AG20443 (cell line): ENCODE measurements at regions not wholly inside any gene's neighbourhood (a gene's known extent, or its start where the extent isn't known, plus 50 kb on each side); places are given as distances from the start of the nearest gene placed in this dataset.
A peak's percentile ranks its signal among the peaks of the same experiment; 100 is the strongest.
"Not testable (repeated sequence)": the region's sequence is repeated elsewhere in the genome, so short reads cannot be mapped to it uniquely, and the experiment has no call there.

Source experiments
- DNase-seq: peaks from one replicate; pipeline ENCODE4 v3.0.0; 2012; ENCODE audit warnings: low spot score, mixed read lengths

DNA sequence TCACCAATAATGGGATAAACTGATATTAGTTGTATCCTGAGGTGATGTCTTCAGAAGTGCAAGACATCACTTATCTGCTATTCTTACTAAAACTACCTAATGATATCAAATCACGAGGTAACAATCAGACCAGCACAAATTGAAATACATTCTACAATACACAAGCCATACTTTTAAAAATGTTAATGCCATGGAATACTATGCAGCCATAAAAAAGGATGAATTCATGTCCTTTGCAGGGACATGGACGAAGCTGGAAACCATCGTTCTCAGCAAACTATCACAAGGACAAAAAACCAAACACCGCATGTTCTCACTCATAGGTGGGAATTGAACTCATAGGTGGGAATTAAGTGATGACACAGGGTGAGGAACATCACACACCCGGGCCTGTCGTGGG is 129.3 kb downstream of the SST start:
- DNase-seq = no peak

DNA sequence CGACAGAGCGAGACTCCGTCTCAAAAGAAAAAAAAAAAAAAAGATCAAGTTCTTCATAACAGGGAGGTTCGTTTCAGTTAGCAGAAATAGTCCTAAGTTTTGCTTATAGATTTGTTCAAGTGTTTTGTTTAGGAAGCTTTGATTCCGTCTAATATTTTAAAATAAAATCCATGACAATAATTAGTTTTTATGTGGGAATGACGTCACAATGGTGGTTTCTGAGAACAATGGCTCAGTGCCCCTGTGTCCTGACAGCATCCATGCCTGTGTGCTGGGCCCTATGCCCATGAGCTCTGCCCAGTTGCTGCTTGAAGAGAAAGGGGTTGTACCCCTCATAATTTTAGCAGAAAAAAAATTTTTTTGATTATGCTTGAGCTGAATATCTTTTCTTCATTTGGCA is 134.0 kb downstream of the SST start:
- no peak for DNase-seq

- DNase-seq = no peak
These were observed 136.4 kb downstream of the SST start for GRCh38 chr3:187533797-187534196.

- no peak for DNase-seq
These were observed 138.4 kb downstream of the SST start for GRCh38 chr3:187531831-187532230.

DNA sequence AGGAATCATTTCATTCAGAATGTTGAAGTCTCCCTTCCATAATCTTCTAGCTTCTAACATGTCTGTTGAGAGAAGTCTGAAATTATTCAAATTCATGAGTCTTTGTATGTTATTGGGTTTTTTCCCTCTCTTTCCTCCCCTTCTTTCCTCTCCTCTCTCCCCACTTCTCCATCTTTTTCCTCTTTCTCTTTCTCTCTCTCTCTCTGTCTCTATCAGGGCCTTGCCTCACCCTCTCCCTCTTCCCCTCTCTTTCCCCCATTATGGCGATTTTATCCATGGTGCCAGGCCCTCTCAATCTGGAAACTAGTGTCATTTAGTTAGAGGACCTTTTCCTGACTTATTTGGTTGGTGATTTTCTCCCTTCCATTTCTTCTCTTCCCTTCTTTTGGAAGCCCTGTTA is 147.3 kb downstream of the SST start:
- DNase-seq = no peak

GRCh38 chr3:187522293-187522692 is 147.9 kb downstream of the SST start:
- no peak for DNase-seq

GRCh38 chr3:187521546-187521945 is 148.6 kb downstream of the SST start:
- no peak for DNase-seq

DNA sequence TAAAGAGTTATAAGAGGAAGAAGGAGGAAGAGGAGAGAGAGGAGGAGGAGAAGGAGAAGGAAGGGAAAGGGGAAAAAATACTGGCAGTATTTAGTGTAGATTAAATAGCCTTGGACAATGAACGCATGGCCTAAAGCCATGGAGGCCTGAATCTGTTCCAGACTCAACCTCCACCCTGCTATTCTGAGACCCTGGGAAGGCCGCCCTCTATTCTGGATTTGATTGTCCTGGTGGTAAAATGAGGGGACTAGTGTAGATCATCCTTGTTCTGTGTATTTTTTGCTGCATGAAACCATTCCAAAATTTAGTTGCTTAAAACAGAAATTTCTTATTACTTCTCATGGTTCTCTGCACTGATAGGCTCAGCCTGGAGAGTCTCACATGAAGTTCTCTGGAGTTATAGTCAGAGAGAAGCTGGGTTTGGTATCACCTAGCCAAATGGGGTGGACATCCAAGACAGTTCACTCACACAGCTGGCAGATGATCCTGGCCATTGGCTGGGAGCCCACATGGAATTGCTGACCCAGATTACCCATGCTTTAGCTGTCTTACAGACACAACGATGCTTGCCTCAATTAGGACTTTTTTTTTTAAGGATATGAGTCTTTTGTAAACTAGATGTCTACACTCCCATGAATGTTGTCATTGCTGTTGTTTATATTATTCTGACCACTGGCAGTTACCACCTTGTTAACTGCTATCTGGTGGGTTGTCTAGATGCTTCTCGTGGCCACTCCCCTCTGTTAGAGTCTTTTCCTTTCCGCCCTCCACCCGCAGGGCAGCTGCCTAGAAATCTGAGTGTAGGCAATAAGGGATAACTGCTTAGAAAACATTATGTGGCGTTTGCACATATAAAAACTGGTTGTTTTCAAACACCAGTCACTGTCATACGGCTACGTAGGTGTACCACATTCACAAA is 149.9 kb downstream of the SST start:
- DNase-seq = peak; percentile 54

GRCh38 chr3:187519428-187519890 is 150.7 kb downstream of the SST start:
- peak; percentile 38 for DNase-seq

GRCh38 chr3:187518616-187519015 is 150.4 kb downstream of the RTP4 start:
- DNase-seq = no peak

- DNase-seq = no peak
These were observed 150.0 kb downstream of the RTP4 start for GRCh38 chr3:187518207-187518606.

DNA sequence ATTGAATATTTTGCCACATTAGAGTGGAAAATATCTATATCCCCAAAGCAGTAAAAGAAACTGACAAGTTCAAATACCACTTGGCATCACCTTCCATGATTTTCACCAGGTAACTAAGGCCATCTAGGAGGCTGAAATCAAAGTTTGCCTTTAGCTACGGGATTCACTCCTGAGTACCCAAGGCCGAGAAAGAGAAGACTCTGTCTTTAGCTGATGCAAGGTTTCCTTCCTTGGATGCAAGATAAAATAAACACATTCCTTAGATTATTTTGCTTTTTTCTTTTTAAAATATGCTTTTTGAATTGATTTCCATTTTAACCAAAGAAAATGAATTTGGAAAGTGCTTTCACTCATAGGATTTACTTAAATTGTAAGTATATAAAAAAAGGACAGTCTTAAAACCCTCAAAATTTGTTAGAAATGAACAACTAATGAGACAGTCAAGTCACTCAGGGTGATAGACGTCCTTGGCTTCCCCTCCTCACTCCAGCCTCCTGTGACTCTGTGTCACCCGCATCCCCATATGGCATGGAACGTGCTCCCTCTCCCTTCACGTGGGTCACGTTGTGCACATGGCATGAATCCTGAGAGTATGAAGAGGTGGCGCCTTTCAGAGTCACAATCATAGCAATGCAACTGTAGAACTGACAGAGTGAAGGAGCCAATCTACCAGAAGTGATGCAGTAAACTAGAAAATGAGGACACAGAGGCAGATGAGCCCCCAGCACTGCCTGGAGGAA is 148.4 kb downstream of the RTP4 start:
- no peak for DNase-seq

- no peak for DNase-seq
These were observed 139.7 kb downstream of the RTP4 start for GRCh38 chr3:187507905-187508304.

GRCh38 chr3:187507266-187507665 is 139.1 kb downstream of the RTP4 start:
- no peak for DNase-seq

DNA sequence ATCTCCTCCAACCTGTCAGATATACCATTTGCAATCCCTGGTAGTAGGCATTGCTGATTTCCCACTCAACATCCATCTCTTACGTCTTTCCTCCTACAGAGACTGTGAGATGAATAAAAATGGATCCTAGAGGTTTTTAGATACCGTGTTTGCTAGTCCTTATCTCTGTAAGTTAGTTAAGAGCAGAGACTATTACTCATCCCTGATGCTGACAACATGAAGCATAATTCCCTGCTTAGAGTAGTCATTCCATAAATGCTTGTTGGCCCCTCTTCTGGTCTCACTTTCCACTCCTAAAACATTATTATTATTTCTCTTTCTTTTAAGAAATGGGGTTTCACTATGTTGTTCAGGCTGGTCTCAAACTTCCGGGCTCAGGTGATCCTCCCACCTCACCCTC is 136.2 kb downstream of the RTP4 start:
- no peak for DNase-seq

- no peak for DNase-seq
These were observed 130.1 kb downstream of the RTP4 start for GRCh38 chr3:187498211-187498724.

DNA sequence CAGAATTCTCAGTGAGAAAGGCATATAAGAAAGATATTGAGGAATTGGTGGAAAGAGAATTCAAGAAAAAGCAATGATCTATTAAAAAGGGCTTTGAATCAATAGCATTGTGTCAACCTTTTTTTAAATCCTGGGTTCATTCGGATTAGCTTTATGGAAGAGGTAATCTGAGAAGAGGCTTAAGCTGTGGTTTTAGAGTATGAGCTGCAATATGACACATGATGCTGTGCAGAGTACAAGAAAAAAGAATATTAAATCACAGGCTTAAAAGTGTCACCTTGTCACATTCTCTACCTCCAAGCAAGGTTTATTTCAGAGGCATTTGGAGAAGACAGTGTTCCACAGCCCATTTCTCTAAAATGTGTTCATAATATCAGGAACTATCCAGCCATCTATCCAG is 128.9 kb downstream of the RTP4 start:
- DNase-seq = no peak

- not testable (repeated sequence) for DNase-seq
These were observed 125.9 kb downstream of the RTP4 start for GRCh38 chr3:187494056-187494455.

GRCh38 chr3:187491371-187491770 is 123.2 kb downstream of the RTP4 start:
- no peak for DNase-seq

GRCh38 chr3:187490366-187490765 is 122.2 kb downstream of the RTP4 start:
- DNase-seq = no peak

DNA sequence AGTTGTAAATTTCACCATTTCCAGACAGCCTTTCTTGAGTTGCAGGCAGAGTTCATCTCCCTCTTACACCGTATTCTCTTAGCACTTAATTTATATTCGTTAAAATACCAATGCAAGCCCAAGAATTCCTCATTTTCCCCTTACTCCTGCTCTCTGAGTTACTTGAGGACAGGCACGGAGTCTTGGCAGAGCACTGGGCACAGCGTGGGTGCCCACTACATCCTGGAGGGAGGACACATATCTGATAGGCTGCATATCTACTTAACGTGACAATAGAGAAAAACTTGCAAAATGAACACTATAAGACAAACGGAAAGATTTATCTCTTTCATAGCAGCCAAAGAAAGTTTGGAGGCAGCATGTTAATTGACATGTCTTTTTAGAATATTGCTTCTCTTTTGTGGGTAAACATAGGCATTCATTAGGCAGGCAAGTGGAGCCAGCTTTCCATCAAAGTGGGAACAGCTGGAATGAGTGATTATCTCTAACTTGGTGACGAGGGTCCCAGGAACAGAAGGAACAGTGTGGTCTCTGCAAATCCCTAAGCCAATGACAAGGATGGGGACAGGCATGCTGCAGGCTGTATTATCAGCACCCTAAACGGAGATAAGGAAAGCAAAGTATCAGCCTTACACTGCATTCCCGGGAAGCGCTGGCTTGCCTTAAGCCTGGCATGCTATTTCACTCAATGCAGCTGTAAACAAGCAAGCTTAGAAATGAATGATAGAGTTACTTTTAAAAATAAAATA is 116.5 kb downstream of the RTP4 start:
- no peak for DNase-seq

- no peak for DNase-seq
These were observed 113.2 kb downstream of the RTP4 start for GRCh38 chr3:187481426-187481825.
